Fibroblast of skin of left quadriceps (primary cell): ENCODE measurements at regions not wholly inside any gene's neighbourhood (a gene's known extent, or its start where the extent isn't known, plus 50 kb on each side); places are given as distances from the start of the nearest gene placed in this dataset.
A peak's percentile ranks its signal among the peaks of the same experiment; 100 is the strongest.

ENCODE experiments used
- DNase-seq, 2 experiments: peaks; one replicate each; pipeline ENCODE4 v3.0.0-alpha.2; 2013; ENCODE audit warnings: low read depth in 2 of 2

- no peak for DNase-seq
These were observed 310.2 kb upstream of the LRATD1 start for GRCh38 chr2:14322306-14322705.

GRCh38 chr2:14324308-14324707, 308.2 kb upstream of the LRATD1 start:
- peak in 1 of 2 experiments; percentile 5 for DNase-seq

- no peak for DNase-seq
These were observed 301.6 kb upstream of the LRATD1 start for GRCh38 chr2:14330884-14331283.

- peak in 1 of 2 experiments; percentile 1 for DNase-seq
These were observed 295.6 kb upstream of the LRATD1 start for GRCh38 chr2:14336759-14337382.

- no peak for DNase-seq
These were observed 291.8 kb upstream of the LRATD1 start for GRCh38 chr2:14340703-14341102.

GRCh38 chr2:14342313-14342712, 290.2 kb upstream of the LRATD1 start:
- DNase-seq: no peak

GRCh38 chr2:14344355-14344754, 288.2 kb upstream of the LRATD1 start:
- no peak for DNase-seq

GRCh38 chr2:14348247-14348646, 284.3 kb upstream of the LRATD1 start:
- no peak for DNase-seq

- no peak for DNase-seq
These were observed 281.7 kb upstream of the LRATD1 start for GRCh38 chr2:14350856-14351255.

- no peak for DNase-seq
These were observed 280.4 kb upstream of the LRATD1 start for GRCh38 chr2:14352067-14352466.

GRCh38 chr2:14354231-14354630, 278.3 kb upstream of the LRATD1 start:
- no peak for DNase-seq

GRCh38 chr2:14355102-14355501, 277.4 kb upstream of the LRATD1 start:
- no peak for DNase-seq

- no peak for DNase-seq
These were observed 274.2 kb upstream of the LRATD1 start for GRCh38 chr2:14358339-14358738.

- DNase-seq: no peak
These were observed 273.7 kb upstream of the LRATD1 start for GRCh38 chr2:14358774-14359173.

GRCh38 chr2:14363137-14363536, 269.4 kb upstream of the LRATD1 start:
- DNase-seq: no peak

GRCh38 chr2:14363976-14364375, 268.5 kb upstream of the LRATD1 start:
- no peak for DNase-seq

- DNase-seq: no peak
These were observed 268.0 kb upstream of the LRATD1 start for GRCh38 chr2:14364471-14364870.

- peak; percentile 39 to 42 for DNase-seq
These were observed 247.5 kb upstream of the LRATD1 start for GRCh38 chr2:14385043-14385442.

GRCh38 chr2:14387332-14387731, 245.2 kb upstream of the LRATD1 start:
- DNase-seq: no peak

- no peak for DNase-seq
These were observed 243.8 kb upstream of the LRATD1 start for GRCh38 chr2:14388724-14389123.

GRCh38 chr2:14396533-14397083, 235.9 kb upstream of the LRATD1 start:
- no peak for DNase-seq

GRCh38 chr2:14398641-14399040, 233.9 kb upstream of the LRATD1 start:
- no peak for DNase-seq

- no peak for DNase-seq
These were observed 230.6 kb upstream of the LRATD1 start for GRCh38 chr2:14401873-14402272.

- DNase-seq: no peak
These were observed 223.8 kb upstream of the LRATD1 start for GRCh38 chr2:14408695-14409094.
